ENCODE measurements at regions not wholly inside any gene's neighbourhood (a gene's known extent, or its start where the extent isn't known, plus 50 kb on each side); places are given as distances from the start of the nearest gene placed in this dataset.

DNA sequence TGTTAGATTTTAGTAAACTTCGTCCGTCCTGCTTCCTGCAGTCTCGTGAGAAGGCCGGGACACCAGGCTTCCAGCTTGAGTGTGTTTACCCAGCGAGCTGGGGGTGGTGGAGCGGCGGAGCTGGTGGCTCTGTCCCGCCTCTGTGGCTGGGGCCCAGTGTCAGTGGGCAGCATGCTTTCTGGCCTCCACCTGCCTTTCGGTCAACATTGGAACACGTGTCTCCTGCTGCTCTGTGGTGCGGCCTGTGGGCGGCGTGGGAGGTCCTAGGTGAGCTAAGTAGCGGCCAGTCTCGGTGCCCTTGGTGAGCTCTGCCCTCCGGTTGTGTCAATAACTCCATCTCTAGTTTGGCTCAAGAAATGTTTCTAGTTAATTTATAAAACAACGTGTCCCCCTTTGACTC, 125.9 kb downstream of the GADD45G start:
- Histone ChIP-seq H3K79me2 (replicated peaks; ENCODE audit: insufficient read depth) (no peaks in the 10 kb centered on the region), H2AFZ (0 out of 2 replicates have a peak overlapping the region, but pooled peaks have one; percentile 28), H3K4me3 (no peak overlapping the region), H3F3A (replicated peaks; ENCODE audit: low read depth) (no peaks in the 10 kb centered on the region), H3K27me3 (ENCODE audit: insufficient read depth) (no peaks in the 10 kb centered on the region), H3K4me1 (ENCODE audit: insufficient read depth) (no peaks in the 10 kb centered on the region), H4K20me1 (replicated peaks; ENCODE audit: insufficient read depth) (no peaks in the 10 kb centered on the region), H3K27ac (ENCODE audit: low read depth) (no peak overlapping the region), H3K4me2 (no peak overlapping the region), H3K36me3 (ENCODE audit: insufficient read depth) (no peaks in the 10 kb centered on the region), H3K9me2 (ENCODE audit: insufficient read depth) (no peaks in the 10 kb centered on the region)
- Mint-ChIP-seq H3K4me3 (no peak overlapping the region), H3K27ac (no peak overlapping the region), H3K36me3 (ENCODE audit: low read depth) (no peaks in the 10 kb centered on the region), H3K4me1 (no peaks in the 10 kb centered on the region), H3K9me3 (no peaks in the 10 kb centered on the region), H3K27me3 (ENCODE audit: insufficient read depth, low read depth, poor library complexity) (no peaks in the 10 kb centered on the region)
- TF ChIP-seq POLR2AphosphoS5 (IDR thresholded peaks at IDR 0.05; ENCODE audit: low read depth) (no peak), CTCF (conservative IDR thresholded peaks at IDR 0.05; ENCODE audit: low read depth in 2 of 2) (peak; percentile 10 to 43; a peak in 2 of 4 replicates), CREB1 (CRISPR knock-in tag; IDR thresholded peaks at IDR 0.05; ENCODE audit: low read depth) (no peak)
- DNase-seq (ENCODE audit: low spot score): peak; percentile 20
- ATAC-seq: peak; percentile 81

DNA sequence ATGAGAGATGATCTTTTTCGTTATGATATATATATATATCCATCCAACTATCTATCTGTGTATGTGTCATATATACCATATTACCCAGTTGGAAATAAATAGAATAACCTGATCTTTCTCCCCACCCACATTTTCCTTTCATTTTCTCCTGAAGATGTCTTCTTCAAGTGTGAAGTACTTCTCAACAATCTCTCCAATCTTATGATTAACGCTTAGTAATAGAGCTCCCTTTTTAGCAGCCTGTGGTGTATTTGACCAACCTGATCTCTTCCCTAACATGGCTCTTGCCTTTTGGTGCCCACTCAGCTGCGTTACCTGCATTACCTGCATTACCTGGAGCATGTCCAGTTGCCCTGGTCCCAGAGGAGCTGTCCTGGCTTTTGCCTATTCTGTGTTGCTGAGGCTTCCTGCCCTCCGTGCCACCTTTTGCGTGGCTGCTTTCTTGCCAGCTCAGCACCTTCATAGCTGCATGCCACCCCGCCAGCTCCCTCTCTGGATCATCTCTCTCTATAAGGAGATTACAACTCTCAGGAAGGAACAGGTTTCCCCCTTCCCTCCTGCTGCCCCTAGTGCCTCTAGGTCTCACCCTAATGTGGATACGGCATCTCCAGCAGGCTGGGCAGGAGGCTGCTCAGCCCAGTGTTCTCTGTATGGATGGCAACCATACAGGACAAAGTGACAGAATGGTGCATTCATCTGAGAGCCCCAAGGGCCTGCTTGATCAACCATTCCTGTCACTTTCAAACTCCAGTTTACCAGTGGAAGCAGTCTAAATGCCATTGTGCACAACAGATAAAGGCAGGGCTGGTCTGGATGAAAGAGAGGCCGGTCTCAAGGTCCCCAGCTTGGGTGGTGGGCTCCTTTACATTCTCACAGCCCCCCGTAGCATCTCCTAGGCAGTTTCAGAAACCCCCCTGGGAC, 126.7 kb downstream of the GADD45G start:
- no peak overlapping the region for H3K4me3 ChIP-seq
- Mint-ChIP-seq H3K4me1 (no peaks in the 10 kb centered on the region), H3K27me3 (ENCODE audit: insufficient read depth, low read depth, poor library complexity) (no peaks in the 10 kb centered on the region), H3K36me3 (ENCODE audit: low read depth) (no peaks in the 10 kb centered on the region), H3K27ac (no peak overlapping the region), H3K9me3 (no peaks in the 10 kb centered on the region), H3K4me3 (no peak overlapping the region)
- H3F3A ChIP-seq (replicated peaks; ENCODE audit: low read depth): no peaks in the 10 kb centered on the region
- DNase-seq (ENCODE audit: low spot score) (no peak), ATAC-seq (no peak)
- H3K27ac ChIP-seq (ENCODE audit: low read depth): no peak overlapping the region
- H3K36me3 ChIP-seq (ENCODE audit: insufficient read depth): no peaks in the 10 kb centered on the region
- H3K79me2 ChIP-seq (replicated peaks; ENCODE audit: insufficient read depth): no peaks in the 10 kb centered on the region
- no peaks in the 10 kb centered on the region for H4K20me1 ChIP-seq (replicated peaks; ENCODE audit: insufficient read depth)
- H3K4me1 ChIP-seq (ENCODE audit: insufficient read depth): no peaks in the 10 kb centered on the region
- H3K9me2 ChIP-seq (ENCODE audit: insufficient read depth): no peaks in the 10 kb centered on the region
- no peak overlapping the region for H2AFZ ChIP-seq
- H3K4me2 ChIP-seq: no peak overlapping the region
- H3K27me3 ChIP-seq (ENCODE audit: insufficient read depth): no peaks in the 10 kb centered on the region
- TF ChIP-seq CTCF (conservative IDR thresholded peaks at IDR 0.05; ENCODE audit: low read depth in 2 of 2) (no peak), ZNF114 (CRISPR knock-in tag; IDR thresholded peaks at IDR 0.05) (no peak), JUNB (IDR thresholded peaks at IDR 0.05; ENCODE audit: unreplicated experiment) (no peak), EZH2phosphoT487 (IDR thresholded peaks at IDR 0.05; ENCODE audit: unreplicated experiment) (no peak), ZNF462 (CRISPR knock-in tag; IDR thresholded peaks at IDR 0.05) (no peak), ETS1 (IDR thresholded peaks at IDR 0.05) (no peak), NANOG (IDR thresholded peaks at IDR 0.05; ENCODE audit: borderline replicate concordance) (no peak)

Data from GM23338 (cell line).